ENCODE measurements at regions not wholly inside any gene's neighbourhood (a gene's known extent, or its start where the extent isn't known, plus 50 kb on each side); places are given as distances from the start of the nearest gene placed in this dataset.

- no peak for TF ChIP-seq USF1 (IDR thresholded peaks at IDR 0.05; ENCODE audit: borderline replicate concordance, low read depth)
- no peak for TF ChIP-seq CHD2 (IDR thresholded peaks at IDR 0.05; ENCODE audit: low read length, partially characterized antibody)
- TF ChIP-seq CTCF (IDR thresholded peaks at IDR 0.05), result no peak
- TF ChIP-seq IRF3 (IDR thresholded peaks at IDR 0.05; ENCODE audit: low read depth, low read length), result no peak
- no peak for TF ChIP-seq TEAD4 (IDR thresholded peaks at IDR 0.05; ENCODE audit: borderline replicate concordance, insufficient read depth)
- no peak for TF ChIP-seq USF2 (IDR thresholded peaks at IDR 0.05; ENCODE audit: borderline replicate concordance, low read depth, low read length)
- no peak for TF ChIP-seq RFX5 (IDR thresholded peaks at IDR 0.05; ENCODE audit: low read length)
- TF ChIP-seq JUND (IDR thresholded peaks at IDR 0.05), result no peak
- TF ChIP-seq RAD21 (IDR thresholded peaks at IDR 0.05; ENCODE audit: low read length), result no peak
- TF ChIP-seq SIN3A (IDR thresholded peaks at IDR 0.05; ENCODE audit: borderline replicate concordance, low read depth, low read length), result no peak
- TF ChIP-seq FOSL2 (IDR thresholded peaks at IDR 0.05; ENCODE audit: borderline replicate concordance, low read depth), result no peak
- TF ChIP-seq EZH2phosphoT487 (IDR thresholded peaks at IDR 0.05; ENCODE audit: borderline replicate concordance, low read depth), result no peak
Measured at GRCh38 chr10:3679950-3680629, 104.9 kb downstream of the KLF6 start.

All from SK-N-SH (cell line).